NCI-H82 treated with DMSO at 0.1 percent for 48 hours (cell line): ENCODE measurements at regions not wholly inside any gene's neighbourhood (a gene's known extent, or its start where the extent isn't known, plus 50 kb on each side); places are given as distances from the start of the nearest gene placed in this dataset.
A peak's percentile ranks its signal among the peaks of the same experiment; 100 is the strongest.

Source experiments
- DNase-seq: peaks from one replicate; lab custom pipeline; 2025; ENCODE audit not compliant: unreplicated experiment; lab: John Stamatoyannopoulos, UW

- no peak for DNase-seq
Observed at GRCh38 chr6:143621876-143622605, 55.7 kb upstream of the PHACTR2 start.

DNA sequence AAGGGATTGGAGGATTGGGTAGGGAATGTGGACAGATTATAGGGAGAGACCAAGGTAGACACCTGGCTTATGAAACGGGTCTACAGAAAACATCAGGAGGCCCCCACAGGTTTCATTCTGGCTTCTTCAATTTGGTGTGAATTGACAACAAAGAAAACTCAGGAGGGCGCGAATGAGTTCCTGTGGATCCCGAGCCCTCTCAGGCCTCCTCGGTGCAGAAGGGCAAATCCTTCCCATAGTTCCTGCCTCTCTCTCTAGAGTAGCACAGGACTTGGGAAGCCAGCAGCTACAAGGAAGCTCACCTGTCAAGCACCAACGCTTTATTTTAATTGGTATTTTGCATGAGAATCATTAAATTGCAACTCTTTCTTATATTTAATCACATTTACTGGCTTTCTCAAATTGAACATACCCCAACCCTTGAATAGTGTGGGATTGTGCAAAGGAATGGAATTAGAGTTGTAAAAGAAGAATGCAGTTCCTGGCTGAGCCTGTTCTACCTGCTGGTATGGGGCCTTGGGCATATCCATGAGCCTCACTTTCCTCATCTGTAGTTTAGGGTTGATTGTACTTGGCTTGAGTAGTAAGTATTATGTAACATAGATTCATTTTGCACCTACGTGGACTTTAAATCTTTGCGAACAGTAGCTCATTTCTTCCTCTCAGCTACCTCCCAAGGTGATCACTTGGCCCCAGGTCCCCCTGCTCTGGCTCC is 56.4 kb upstream of the PHACTR2 start:
- DNase-seq, result no peak

- no peak for DNase-seq
Observed at GRCh38 chr6:143620447-143620846, 57.3 kb upstream of the PHACTR2 start.

DNA sequence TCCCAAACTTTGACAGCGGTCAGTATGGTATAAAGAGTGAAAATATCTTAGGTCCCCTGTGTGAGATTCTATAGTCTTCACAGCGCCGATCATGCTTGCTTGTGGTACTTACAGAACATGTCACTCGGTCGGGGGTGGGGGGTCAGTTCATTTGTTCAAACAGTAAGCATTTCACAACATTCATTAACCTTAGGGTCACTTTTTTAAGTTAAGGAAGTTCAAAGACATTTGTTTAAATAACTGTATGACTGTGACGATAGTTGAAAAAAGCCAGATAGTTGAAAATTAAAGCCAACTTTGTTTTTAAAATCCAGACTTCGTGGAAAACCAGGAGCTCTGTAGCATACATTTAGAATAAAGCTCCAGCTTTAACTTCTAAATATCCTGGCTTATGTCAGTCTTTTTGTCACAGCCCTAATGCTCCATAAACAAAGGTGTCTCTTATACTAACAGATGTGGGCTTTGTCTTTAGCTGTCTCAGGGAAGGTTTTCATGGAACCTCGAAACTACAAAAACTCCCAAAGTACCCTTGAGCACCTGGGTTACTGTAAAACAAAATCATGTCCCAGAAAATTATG is 57.9 kb upstream of the PHACTR2 start:
- DNase-seq, result no peak

DNA sequence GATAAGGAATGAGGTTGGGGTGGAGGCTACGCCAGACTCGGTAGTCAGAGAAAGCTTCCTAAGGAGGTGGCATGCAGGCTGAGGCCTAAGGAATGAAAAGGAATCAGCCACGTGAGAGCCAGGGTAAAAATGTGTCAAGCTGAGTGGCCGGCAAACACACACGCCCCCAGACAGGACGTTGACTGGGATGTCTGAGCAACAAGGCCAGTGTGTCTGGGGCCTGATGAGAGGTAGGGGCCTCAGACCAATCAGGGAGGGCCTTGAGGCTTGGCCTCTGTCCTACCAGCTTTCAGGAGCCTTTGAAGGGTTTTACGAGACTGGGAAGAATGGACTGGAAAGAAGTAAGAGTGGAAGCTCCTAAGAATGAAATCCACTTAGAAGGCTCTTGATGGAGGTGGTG is 61.0 kb upstream of the PHACTR2 start:
- DNase-seq, result no peak

DNA sequence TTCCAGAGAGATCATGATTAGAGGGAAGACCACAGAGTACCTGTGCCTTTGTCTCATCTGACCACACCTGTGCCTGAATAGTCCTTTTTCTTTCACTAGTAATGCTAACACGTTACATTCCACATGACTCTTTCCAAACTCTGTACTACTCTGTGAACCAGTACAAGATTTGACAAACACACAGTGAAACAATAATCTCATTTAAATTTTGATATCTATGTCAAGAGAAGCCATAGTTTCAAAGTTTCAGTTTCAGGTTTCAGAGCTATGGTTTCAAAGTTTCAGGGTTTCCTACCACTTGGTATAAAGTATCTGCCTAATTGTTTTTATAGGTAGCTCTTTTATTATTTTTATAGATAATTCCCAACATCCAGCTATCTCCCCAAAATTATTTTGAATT is 62.0 kb upstream of the PHACTR2 start:
- DNase-seq, result no peak

- no peak for DNase-seq
Observed at GRCh38 chr6:143614235-143614634, 63.5 kb upstream of the PHACTR2 start.

GRCh38 chr6:143613749-143614148 is 64.0 kb upstream of the PHACTR2 start:
- DNase-seq, result no peak

DNA sequence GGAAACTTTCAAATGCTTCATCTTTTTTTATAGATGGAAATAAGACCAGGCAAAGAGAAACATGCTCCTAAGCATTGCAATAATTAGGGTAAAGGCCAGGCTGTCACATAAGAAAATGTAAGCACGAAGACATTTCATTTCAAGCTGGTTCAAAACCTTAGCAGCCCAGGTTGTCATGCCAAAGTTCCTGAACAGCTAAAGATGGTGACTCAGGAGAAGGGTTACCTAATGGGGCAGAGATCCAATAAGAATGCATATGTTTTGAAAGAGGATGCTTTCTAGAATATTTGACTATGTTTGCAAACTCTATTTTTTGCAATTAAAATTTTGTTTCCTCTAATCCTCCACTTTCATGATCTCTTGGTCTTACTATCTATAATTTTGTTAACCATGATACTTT is 65.6 kb upstream of the PHACTR2 start:
- DNase-seq, result no peak

DNA sequence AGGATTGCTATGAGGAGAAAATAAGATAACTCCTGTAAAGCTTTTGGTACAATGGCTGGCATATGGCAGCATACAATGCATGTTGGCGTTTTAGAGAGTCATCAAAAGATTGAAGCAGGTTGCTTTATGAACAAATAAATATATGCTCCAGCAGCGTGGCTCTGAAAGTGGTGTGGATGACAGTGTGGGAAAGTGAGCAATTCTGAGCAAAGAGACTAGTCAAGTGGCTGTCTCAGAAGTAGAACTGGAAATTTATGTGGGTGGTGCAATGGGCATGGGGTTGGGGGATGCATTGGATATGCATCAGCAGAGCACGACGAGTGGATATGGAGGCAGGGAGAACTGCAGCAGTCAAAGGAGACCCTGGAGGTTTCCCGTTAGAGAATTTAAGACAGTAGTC is 66.2 kb upstream of the PHACTR2 start:
- no peak for DNase-seq

DNA sequence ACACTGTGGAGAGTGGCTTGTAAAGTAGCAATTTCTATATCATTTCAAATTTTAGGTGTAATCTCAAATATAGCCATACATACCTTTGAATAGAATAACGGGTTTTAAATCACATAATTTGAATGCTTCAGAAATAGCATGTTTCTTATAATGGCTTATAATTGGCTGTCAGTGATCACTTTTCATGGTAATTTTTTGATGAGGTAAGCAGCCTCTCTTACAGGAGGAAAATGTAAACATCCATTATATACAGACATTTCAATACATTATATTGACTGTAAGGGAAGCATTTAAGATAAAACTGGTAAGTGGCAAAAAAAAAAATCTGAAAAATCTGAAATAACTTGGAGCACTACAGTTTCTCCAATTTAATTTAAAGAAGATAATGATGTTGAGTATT is 67.8 kb upstream of the PHACTR2 start:
- DNase-seq, result no peak

GRCh38 chr6:143609501-143609900 is 68.3 kb upstream of the PHACTR2 start:
- DNase-seq, result no peak

DNA sequence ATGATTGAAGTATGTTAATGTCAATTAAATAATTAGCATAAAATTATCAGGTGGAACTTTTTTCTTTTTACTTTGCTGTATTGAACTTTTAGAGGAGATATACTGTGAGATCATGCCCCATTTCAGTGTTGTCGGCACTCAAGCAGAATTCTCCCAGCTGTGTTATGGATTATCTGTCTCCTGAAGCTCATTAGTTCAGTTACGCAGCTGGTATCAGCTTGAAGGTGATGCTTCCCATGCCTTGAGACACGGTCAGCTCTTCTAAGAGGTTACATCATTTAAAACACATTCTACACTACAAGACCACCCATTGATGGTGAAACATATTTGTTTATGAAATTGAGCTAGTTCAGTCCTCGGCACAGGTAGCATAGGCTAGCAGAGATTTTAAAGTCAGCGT is 68.9 kb upstream of the PHACTR2 start:
- DNase-seq, result peak; percentile 51

DNA sequence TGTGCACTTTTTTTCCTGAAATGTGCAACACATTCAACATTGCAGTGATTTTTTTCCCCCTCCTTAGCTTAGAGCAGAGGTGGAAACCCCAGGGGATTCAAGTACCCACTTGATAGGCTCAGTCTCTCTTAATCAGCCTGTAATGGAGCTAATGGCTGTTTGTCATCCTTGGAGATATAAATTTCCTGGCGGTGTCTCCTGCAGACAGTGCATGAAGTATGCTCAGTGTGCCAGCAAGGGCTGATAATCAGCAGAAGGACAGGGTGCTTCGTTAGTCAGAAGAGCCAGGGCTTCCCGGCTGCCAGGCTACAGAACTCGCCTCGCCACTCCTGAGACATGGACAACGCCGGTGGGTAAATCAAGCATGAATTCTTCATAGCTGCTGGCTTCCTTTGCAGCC is 69.8 kb upstream of the PHACTR2 start:
- peak; percentile 65 for DNase-seq

GRCh38 chr6:143607168-143607567 is 70.6 kb upstream of the PHACTR2 start:
- no peak for DNase-seq

DNA sequence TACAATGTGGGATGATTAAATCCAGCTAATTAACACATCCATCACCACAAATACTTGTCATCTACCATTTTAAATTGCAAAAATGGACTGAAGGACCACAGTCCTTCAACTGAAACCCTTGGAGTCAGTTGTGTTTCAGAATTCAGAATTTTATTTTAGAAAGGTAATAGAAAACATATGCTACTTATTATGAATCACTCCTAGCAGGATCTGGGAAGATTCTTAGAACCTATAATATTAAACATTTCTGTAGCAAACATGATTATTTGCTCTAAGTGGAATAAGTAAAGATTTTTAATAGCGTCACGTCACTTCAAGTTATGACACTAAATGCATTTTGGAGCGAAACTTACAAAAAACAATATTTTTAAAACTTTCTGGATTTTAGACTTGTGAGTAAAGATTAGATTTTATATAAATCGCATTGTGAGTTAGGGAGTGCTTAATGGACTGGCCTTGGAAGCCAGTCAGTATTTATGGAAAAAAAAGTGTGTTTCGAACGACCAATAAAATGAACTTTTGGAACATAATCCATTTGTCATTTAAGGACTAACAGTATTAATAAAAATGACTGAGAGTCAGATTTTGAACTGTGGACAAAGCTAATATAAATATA is 71.8 kb upstream of the PHACTR2 start:
- DNase-seq, result no peak

GRCh38 chr6:143603455-143603854 is 74.3 kb upstream of the PHACTR2 start:
- DNase-seq, result no peak

DNA sequence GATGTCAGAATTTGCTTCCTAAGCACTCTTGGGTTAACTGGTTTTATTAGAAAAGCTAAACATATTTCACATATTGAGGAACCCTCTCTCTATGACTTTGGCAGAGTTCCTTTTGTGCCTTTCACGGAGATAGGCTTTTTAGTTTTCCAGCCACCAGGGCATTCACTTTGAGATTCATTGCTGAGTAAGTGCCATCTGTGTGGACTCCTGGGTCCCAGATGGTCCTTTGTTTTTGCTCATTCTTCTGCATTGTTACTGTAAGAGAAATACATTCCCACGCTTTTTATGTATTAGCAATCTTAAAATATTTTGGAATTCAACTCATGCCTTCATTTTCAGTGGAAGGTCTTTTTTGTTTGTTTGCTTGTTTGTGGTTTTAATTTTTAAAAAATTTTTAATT is 76.3 kb upstream of the PHACTR2 start:
- no peak for DNase-seq

GRCh38 chr6:143600821-143601220 is 76.9 kb upstream of the PHACTR2 start:
- DNase-seq, result no peak

- no peak for DNase-seq
Observed at GRCh38 chr6:143598466-143599080, 79.2 kb upstream of the PHACTR2 start.

DNA sequence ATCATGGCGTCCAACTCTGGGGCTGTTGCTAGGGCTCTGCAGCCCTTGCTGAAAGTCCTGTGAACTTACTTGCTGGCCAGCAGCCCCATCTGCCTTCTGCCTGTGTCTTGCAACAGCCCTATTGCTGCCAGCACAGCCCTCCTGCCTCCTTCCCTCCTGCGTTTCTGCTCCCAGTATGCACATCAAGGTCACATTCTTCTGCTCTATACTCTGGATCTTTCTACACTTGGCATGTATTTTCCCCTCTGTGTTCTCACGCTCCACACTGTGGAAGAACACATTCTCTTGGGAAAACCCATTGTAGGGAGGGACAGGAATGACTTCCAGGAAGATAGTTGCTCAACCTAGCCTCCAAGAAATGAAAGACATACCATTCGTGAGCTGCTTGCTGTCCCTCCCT is 80.9 kb upstream of the PHACTR2 start:
- DNase-seq, result no peak
